ENCODE measurements at regions not wholly inside any gene's neighbourhood (a gene's known extent, or its start where the extent isn't known, plus 50 kb on each side); places are given as distances from the start of the nearest gene placed in this dataset.
"Not testable (repeated sequence)": the region's sequence is repeated elsewhere in the genome, so short reads cannot be mapped to it uniquely, and the experiment has no call there.

GRCh38 chr3:110575702-110576101 is 495.9 kb upstream of the NECTIN3 start:
- DNase-seq, result no peak

GRCh38 chr3:110576960-110577359 is 494.7 kb upstream of the NECTIN3 start:
- no peak for DNase-seq

GRCh38 chr3:110577854-110578253 is 493.8 kb upstream of the NECTIN3 start:
- DNase-seq, result no peak

- DNase-seq, result no peak
Measured at GRCh38 chr3:110579840-110580550, 491.6 kb upstream of the NECTIN3 start.

- no peak for DNase-seq
Measured at GRCh38 chr3:110583373-110583935, 488.2 kb upstream of the NECTIN3 start.

GRCh38 chr3:110588906-110589305 is 482.7 kb upstream of the NECTIN3 start:
- no peak for DNase-seq

GRCh38 chr3:110589341-110589740 is 482.3 kb upstream of the NECTIN3 start:
- no peak for DNase-seq

- DNase-seq, result no peak
Measured at GRCh38 chr3:110593749-110594148, 477.9 kb upstream of the NECTIN3 start.

- no peak for DNase-seq
Measured at GRCh38 chr3:110598847-110599490, 472.6 kb upstream of the NECTIN3 start.

- DNase-seq, result no peak
Measured at GRCh38 chr3:110608566-110608965, 463.1 kb upstream of the NECTIN3 start.

GRCh38 chr3:110612045-110612444 is 459.6 kb upstream of the NECTIN3 start:
- no peak for DNase-seq

- no peak for DNase-seq
Measured at GRCh38 chr3:110614186-110614585, 457.4 kb upstream of the NECTIN3 start.

GRCh38 chr3:110615454-110615853 is 456.2 kb upstream of the NECTIN3 start:
- DNase-seq, result no peak

- DNase-seq, result no peak
Measured at GRCh38 chr3:110618512-110619226, 452.9 kb upstream of the NECTIN3 start.

- no peak for DNase-seq
Measured at GRCh38 chr3:110620118-110620517, 451.5 kb upstream of the NECTIN3 start.

- no peak for DNase-seq
Measured at GRCh38 chr3:110623571-110623970, 448.0 kb upstream of the NECTIN3 start.

- DNase-seq, result no peak
Measured at GRCh38 chr3:110624576-110624975, 447.0 kb upstream of the NECTIN3 start.

- DNase-seq, result no peak
Measured at GRCh38 chr3:110625201-110625747, 446.3 kb upstream of the NECTIN3 start.

GRCh38 chr3:110626652-110627111 is 444.9 kb upstream of the NECTIN3 start:
- not testable (repeated sequence) for DNase-seq

- no peak for DNase-seq
Measured at GRCh38 chr3:110628650-110629301, 442.8 kb upstream of the NECTIN3 start.

- DNase-seq, result no peak
Measured at GRCh38 chr3:110629917-110630316, 441.7 kb upstream of the NECTIN3 start.

- no peak for DNase-seq
Measured at GRCh38 chr3:110644203-110644602, 427.4 kb upstream of the NECTIN3 start.

- DNase-seq, result no peak
Measured at GRCh38 chr3:110646055-110646454, 425.6 kb upstream of the NECTIN3 start.
